ENCODE measurements at regions not wholly inside any gene's neighbourhood (a gene's known extent, or its start where the extent isn't known, plus 50 kb on each side); places are given as distances from the start of the nearest gene placed in this dataset.

DNA sequence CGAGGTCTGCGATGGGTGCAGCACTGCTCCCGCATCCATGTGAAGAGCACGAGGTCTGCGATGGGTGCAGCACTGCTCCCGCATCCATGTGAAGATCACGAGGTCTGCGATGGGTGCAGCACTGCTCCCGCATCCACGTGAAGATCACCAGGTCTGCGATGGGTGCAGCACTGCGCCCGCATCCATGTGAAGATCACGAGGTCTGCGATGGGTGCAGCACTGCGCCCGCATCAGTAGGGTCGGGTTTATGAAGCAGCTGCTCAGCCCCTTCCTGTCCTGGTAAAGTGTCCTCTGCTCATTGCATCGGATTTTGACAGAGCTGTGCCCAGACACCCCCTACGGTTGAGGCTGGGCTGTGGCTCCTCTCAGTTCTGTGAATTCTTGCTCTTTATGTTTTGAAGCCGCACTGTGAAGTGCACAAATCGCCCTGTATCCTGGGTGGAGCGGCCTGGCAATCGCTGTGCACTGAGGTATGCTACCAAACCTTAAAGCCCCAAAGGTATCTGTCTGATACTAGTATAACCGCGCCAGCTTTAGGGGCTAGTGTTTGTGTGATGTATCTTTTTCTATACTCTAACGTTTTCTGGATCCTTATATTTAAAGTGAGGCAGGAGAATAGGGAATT is 98.7 kb downstream of the CPZ start:
- TF ChIP-seq, protein P1, sequence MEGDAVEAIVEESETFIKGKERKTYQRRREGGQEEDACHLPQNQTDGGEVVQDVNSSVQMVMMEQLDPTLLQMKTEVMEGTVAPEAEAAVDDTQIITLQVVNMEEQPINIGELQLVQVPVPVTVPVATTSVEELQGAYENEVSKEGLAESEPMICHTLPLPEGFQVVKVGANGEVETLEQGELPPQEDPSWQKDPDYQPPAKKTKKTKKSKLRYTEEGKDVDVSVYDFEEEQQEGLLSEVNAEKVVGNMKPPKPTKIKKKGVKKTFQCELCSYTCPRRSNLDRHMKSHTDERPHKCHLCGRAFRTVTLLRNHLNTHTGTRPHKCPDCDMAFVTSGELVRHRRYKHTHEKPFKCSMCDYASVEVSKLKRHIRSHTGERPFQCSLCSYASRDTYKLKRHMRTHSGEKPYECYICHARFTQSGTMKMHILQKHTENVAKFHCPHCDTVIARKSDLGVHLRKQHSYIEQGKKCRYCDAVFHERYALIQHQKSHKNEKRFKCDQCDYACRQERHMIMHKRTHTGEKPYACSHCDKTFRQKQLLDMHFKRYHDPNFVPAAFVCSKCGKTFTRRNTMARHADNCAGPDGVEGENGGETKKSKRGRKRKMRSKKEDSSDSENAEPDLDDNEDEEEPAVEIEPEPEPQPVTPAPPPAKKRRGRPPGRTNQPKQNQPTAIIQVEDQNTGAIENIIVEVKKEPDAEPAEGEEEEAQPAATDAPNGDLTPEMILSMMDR (IDR thresholded peaks at IDR 0.05): no peak
- TF ChIP-seq POLR2A (IDR thresholded peaks at IDR 0.05) (no peak), POLR2AphosphoS5 (IDR thresholded peaks at IDR 0.05) (no peak)
